Activated T-cell treated with anti-CD3 and anti-CD28 coated beads, Interleukin-2, amount 50 U/mL, for 4 hours (primary cell): ENCODE measurements at regions not wholly inside any gene's neighbourhood (a gene's known extent, or its start where the extent isn't known, plus 50 kb on each side); places are given as distances from the start of the nearest gene placed in this dataset.
"Not testable (repeated sequence)": the region's sequence is repeated elsewhere in the genome, so short reads cannot be mapped to it uniquely, and the experiment has no call there.

ENCODE experiments used
- ATAC-seq, 2 donors: fragments of 200-7000 bp; cut with Tn5 transposase; one replicate each; pipeline ENCODE4 v1.10.0; 2021
- DNase-seq: peaks from one replicate; pipeline ENCODE4 v3.0.0-alpha.2; 2020
- H3K27me3 Mint-ChIP-seq: one replicate; pipeline ENCODE4 v1.8.0; 2021; ENCODE audit warnings: low read depth, mixed read lengths
- H3K36me3 Mint-ChIP-seq: one replicate; pipeline ENCODE4 v1.8.0; 2022; ENCODE audit warnings: mixed read lengths; ENCODE audit not compliant: insufficient read depth
- H3K4me1 Mint-ChIP-seq: one replicate; pipeline ENCODE4 v1.8.0; 2021; ENCODE audit warnings: low read depth, mixed read lengths
- H3K4me3 Mint-ChIP-seq: one replicate; pipeline ENCODE4 v1.8.0; 2021; ENCODE audit warnings: mild to moderate bottlenecking, moderate library complexity, mixed read lengths
- H3K9me3 Mint-ChIP-seq: one replicate; pipeline ENCODE4 v1.8.0; 2021; ENCODE audit warnings: mixed read lengths

DNA sequence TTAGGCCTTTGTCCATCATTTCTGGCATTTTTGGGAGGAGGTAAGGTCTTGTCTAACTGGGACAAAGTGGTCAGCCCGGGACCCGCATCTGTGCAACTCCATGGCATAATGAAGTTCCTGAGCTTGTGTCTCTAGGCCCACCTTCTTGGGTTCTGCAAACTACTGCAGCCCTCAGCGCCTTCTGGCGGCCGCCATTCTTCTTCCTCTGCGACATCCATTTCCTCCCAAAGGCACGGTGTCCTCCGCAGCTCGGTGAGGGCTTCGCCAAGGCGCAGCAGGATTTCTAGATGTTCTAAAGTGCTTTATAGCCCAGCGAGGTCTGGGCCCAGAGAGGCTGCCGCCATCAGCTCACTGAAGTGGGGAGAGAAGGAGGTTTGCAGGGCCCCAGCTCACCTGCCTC, 134.4 kb upstream of the OR4E1 start:
- H3K27me3 Mint-ChIP-seq = peaks cover 28% of the 10 kb centered on the region
- H3K4me3 Mint-ChIP-seq = no peak overlapping the region
- ATAC-seq (no peak), DNase-seq (no peak)
- no peaks in the 10 kb centered on the region for H3K9me3 Mint-ChIP-seq
- H3K4me1 Mint-ChIP-seq = no peaks in the 10 kb centered on the region
- H3K36me3 Mint-ChIP-seq = no peaks in the 10 kb centered on the region

GRCh38 chr14:21804981-21805380, 131.4 kb upstream of the OR4E1 start:
- no peaks in the 10 kb centered on the region for H3K36me3 Mint-ChIP-seq
- H3K27me3 Mint-ChIP-seq = peaks cover 27% of the 10 kb centered on the region
- ATAC-seq (no peak), DNase-seq (no peak)
- no peaks in the 10 kb centered on the region for H3K4me1 Mint-ChIP-seq
- H3K9me3 Mint-ChIP-seq = no peaks in the 10 kb centered on the region
- no peak overlapping the region for H3K4me3 Mint-ChIP-seq

DNA sequence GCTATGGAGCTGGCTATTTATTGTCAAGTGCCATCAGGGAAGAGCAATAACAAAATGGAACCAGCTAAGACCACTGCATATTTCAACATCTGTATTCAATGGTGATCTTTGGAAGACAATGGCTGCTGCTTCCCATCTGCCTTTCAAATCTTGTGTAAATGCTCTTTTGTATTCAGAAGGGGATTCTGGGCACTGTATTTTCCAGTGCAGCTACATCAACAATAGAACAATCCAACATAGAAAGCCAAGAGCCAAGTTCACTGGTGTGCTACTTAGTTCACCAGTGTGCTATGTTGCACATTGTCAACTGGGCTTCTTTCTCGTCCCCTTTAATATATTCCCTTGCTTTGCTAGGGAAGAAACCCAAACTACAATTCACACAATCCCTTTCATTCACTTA, 128.8 kb upstream of the OR4E1 start:
- DNase-seq = no peak
- Mint-ChIP-seq H3K36me3 (no peaks in the 10 kb centered on the region), H3K4me1 (no peaks in the 10 kb centered on the region), H3K27me3 (peaks cover 28% of the 10 kb centered on the region), H3K9me3 (no peaks in the 10 kb centered on the region), H3K4me3 (no peak overlapping the region)
- no peak for ATAC-seq

GRCh38 chr14:21796916-21797315, 123.3 kb upstream of the OR4E1 start:
- Mint-ChIP-seq H3K27me3 (peaks cover 16% of the 10 kb centered on the region), H3K9me3 (peaks cover 11% of the 10 kb centered on the region), H3K4me3 (peak overlapping the region; percentile 4), H3K36me3 (no peaks in the 10 kb centered on the region), H3K4me1 (no peaks in the 10 kb centered on the region)
- no peak for ATAC-seq
- DNase-seq = no peak

DNA sequence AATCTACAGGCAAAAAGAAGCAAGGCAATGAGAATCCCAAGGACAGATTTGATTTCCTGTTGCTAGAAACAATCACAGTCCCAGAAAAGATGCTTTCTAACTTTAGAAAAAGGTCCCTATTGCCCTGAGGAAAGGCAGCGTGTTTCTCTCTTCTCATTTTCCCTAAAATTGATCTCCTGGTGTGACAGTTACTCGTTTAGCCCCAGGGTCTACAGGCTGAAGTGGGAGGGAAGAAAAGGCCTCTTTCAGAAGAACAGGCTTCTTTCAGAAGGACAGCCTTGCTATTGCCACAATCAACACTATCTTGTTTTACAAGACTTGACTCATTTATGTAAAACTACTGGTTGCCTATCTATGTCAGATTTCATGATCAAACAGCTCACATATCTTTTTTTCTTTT, 121.8 kb upstream of the OR4E1 start:
- Mint-ChIP-seq H3K4me3 (no peak overlapping the region), H3K27me3 (peaks cover 11% of the 10 kb centered on the region), H3K36me3 (no peaks in the 10 kb centered on the region), H3K9me3 (peaks cover 11% of the 10 kb centered on the region), H3K4me1 (no peaks in the 10 kb centered on the region)
- DNase-seq = no peak
- ATAC-seq = no peak

GRCh38 chr14:21791749-21792148, 118.1 kb upstream of the OR4E1 start:
- DNase-seq = no peak
- Mint-ChIP-seq H3K4me1 (no peaks in the 10 kb centered on the region), H3K4me3 (no peak overlapping the region), H3K9me3 (peaks cover 15% of the 10 kb centered on the region), H3K27me3 (peaks cover 17% of the 10 kb centered on the region), H3K36me3 (no peaks in the 10 kb centered on the region)
- peak in 1 of 2 donors; percentile 18 for ATAC-seq

DNA sequence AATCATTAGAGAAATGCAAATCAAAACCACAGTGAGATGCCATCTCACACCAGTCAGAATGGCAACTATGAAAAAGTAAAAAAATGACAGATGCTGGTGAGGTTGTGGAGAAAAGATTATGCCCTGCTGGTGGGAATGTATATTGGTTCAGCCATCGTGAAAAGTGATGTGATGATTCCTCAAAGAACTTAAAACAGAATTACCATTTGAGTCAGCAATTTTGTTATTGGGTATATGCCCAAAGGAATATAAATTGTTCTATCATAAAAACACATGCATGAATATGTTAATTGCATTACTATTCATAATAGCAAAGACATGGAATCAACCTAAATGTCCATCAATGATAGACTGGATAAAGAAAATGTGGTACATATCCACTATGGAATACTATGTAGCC, 115.1 kb upstream of the OR4E1 start:
- H3K27me3 Mint-ChIP-seq = peaks cover 21% of the 10 kb centered on the region

GRCh38 chr14:21787242-21787641, 113.6 kb upstream of the OR4E1 start:
- H3K36me3 Mint-ChIP-seq, H3K4me1 Mint-ChIP-seq, ATAC-seq, H3K4me3 Mint-ChIP-seq, DNase-seq, H3K9me3 Mint-ChIP-seq: not testable (repeated sequence)
- H3K27me3 Mint-ChIP-seq = peaks cover 29% of the 10 kb centered on the region

More for the DNA sequence above, 115.1 kb upstream of the OR4E1 start:
- H3K4me3 Mint-ChIP-seq, H3K4me1 Mint-ChIP-seq, DNase-seq, ATAC-seq, H3K36me3 Mint-ChIP-seq, H3K9me3 Mint-ChIP-seq: not testable (repeated sequence)

DNA sequence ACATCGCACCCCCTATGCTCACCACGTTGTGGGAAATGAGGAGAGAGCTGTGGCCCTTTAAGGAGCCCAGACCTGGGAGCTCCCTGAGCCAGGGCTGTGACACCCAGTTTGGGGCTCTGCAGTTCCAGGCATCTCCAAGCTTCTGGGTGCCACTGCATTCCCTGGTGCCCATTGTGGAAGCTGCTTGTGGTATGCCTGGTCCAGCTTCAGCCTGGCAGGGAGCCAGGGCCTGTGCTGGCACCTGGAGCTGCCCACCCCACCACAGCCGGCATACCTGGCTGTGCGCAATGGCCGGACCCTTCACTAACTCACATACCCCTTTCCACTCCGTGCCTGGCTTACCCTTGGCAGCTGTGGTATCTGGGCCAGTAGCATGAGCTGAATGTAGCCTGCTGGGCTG, 107.9 kb upstream of the OR4E1 start:
- Mint-ChIP-seq H3K9me3 (no peaks in the 10 kb centered on the region), H3K36me3 (no peaks in the 10 kb centered on the region), H3K4me3 (no peak overlapping the region), H3K4me1 (no peaks in the 10 kb centered on the region), H3K27me3 (peaks cover 25% of the 10 kb centered on the region)
- ATAC-seq (no peak), DNase-seq (no peak)

DNA sequence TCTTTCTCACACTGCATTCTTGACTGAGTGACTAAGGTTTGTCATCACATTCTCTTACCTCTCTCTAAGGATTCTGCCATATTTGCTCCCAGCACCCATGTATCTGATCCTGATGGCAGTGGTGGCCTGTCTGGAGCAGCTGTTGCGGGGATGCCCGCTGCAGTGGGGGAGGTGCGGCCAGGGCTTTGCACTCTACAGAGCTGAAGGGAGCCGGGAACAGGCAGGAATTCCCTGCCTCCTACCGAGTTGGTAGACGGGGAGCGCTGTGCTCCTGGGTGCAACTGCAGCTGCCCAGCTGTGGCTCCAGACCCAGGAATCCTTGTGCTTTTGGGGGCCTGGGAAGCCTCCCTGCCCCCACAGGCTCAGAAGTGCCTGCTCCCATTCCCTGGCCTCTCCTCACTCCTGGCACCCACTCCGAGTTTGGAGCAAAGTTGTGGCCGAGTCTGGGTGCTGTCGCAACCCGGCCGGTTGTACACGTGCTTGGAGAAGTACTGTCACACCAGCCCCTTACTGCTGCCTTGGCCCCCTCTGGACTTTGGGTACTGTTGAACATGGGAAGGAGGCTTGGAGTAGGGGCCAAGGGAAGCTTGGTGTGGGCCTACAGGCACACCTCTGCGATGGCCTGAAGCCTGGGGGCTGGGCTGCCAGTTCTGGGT, 106.9 kb upstream of the OR4E1 start:
- no peak for DNase-seq
- Mint-ChIP-seq H3K9me3 (no peaks in the 10 kb centered on the region), H3K36me3 (no peaks in the 10 kb centered on the region), H3K4me3 (no peak overlapping the region), H3K4me1 (no peaks in the 10 kb centered on the region), H3K27me3 (peaks cover 23% of the 10 kb centered on the region)
- ATAC-seq = no peak

DNA sequence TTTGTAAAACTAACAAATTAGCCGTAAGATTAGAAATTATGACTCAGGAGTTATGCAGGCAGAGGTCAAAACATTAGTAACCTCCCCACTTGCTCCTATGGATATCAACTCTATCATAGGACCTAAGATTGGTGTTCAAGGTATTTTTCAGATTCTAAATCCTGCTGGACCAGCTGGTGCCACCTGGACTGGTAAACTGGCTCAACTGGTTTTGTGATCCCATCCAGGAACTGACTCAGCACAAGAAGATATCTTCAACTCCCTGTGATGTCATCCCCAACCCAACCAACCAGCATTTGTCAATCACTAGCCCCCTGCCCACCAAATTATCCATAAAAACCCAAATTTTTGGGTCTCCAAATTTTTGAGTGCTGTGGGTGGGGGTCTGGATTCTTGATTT, 98.1 kb upstream of the OR4E1 start:
- H3K9me3 Mint-ChIP-seq = no peaks in the 10 kb centered on the region
- no peaks in the 10 kb centered on the region for H3K36me3 Mint-ChIP-seq
- ATAC-seq (no peak), DNase-seq (no peak)
- H3K27me3 Mint-ChIP-seq = peaks cover 5% of the 10 kb centered on the region
- no peak overlapping the region for H3K4me3 Mint-ChIP-seq
- H3K4me1 Mint-ChIP-seq = peaks cover 3% of the 10 kb centered on the region

DNA sequence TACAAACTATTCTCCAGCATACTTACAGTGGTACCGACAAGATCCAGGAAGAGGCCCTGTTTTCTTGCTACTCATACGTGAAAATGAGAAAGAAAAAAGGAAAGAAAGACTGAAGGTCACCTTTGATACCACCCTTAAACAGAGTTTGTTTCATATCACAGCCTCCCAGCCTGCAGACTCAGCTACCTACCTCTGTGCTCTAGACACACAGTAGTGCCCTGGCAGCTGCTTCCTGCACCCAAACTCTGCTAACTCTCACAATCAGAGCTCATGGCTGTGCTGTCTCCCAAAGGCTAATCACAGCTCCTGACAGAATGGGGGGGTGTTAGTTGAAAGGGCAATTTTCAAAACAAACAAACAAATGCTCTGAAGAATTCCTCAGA, 95.2 kb upstream of the OR4E1 start:
- no peaks in the 10 kb centered on the region for H3K36me3 Mint-ChIP-seq
- peaks cover 7% of the 10 kb centered on the region for H3K27me3 Mint-ChIP-seq
- H3K9me3 Mint-ChIP-seq = no peaks in the 10 kb centered on the region
- H3K4me1 Mint-ChIP-seq = peaks cover 3% of the 10 kb centered on the region
- ATAC-seq (peak in 1 of 2 donors; percentile 21), DNase-seq (no peak)
- peak overlapping the region; percentile 77 for H3K4me3 Mint-ChIP-seq

GRCh38 chr14:21768116-21768874, 94.7 kb upstream of the OR4E1 start:
- Mint-ChIP-seq H3K27me3 (peaks cover 10% of the 10 kb centered on the region), H3K4me3 (peak overlapping the region; percentile 77), H3K36me3 (no peaks in the 10 kb centered on the region), H3K4me1 (peaks cover 3% of the 10 kb centered on the region), H3K9me3 (no peaks in the 10 kb centered on the region)
- ATAC-seq = peak; percentile 80 to 84
- no peak for DNase-seq

GRCh38 chr14:21760360-21760759, 86.7 kb upstream of the OR4E1 start:
- ATAC-seq, H3K36me3 Mint-ChIP-seq, DNase-seq, H3K9me3 Mint-ChIP-seq, H3K4me3 Mint-ChIP-seq, H3K4me1 Mint-ChIP-seq: not testable (repeated sequence)
- peaks cover 43% of the 10 kb centered on the region for H3K27me3 Mint-ChIP-seq

DNA sequence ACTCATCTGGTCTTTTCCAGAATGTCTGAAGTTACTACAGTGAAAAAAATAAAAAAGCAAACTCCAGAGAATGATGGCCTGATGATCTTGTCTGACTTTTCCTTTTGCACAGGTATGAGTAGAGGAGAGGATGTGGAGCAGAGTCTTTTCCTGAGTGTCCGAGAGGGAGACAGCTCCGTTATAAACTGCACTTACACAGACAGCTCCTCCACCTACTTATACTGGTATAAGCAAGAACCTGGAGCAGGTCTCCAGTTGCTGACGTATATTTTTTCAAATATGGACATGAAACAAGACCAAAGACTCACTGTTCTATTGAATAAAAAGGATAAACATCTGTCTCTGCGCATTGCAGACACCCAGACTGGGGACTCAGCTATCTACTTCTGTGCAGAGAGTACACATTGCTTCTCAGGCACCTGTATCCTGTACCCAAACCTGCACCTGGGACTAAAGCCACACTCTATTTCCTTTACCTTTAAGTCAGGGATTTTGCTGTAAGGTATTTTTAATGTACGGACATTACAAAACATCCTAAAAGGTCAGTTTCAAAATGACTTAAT, 75.8 kb upstream of the OR4E1 start:
- peaks cover 7% of the 10 kb centered on the region for H3K4me1 Mint-ChIP-seq
- no peak for DNase-seq
- H3K9me3 Mint-ChIP-seq = no peaks in the 10 kb centered on the region
- H3K27me3 Mint-ChIP-seq = peaks cover 5% of the 10 kb centered on the region
- peak in 1 of 2 donors; percentile 28 for ATAC-seq
- H3K4me3 Mint-ChIP-seq = peak overlapping the region; percentile 70
- H3K36me3 Mint-ChIP-seq = no peaks in the 10 kb centered on the region
